ENCODE measurements at regions not wholly inside any gene's neighbourhood (a gene's known extent, or its start where the extent isn't known, plus 50 kb on each side); places are given as distances from the start of the nearest gene placed in this dataset.

DNA sequence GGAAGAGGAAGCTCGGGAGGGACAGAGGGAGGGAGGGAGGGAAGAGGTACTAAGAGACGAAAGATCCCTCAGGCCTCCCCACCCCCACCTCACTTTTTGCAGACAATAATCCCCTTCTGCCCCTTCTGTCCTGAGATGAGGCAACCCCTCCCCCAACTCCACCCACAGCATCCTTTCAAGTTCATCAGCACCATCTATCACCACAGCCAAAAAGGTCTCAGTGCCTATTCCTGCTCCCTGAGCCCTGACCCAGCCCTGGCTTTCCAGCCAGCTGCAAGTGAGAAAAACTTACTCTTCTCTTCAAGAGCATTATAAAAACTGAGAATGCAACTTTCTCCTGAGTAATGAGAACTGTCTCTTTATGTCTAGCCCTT lies 133.2 kb upstream of the LRFN2 start:
- Mint-ChIP-seq H3K27me3 (no peaks in the 10 kb centered on the region), H3K27ac (no peak overlapping the region), H3K9me3 (peaks cover 0 to 3% (median 0%) of the 10 kb centered on the region in 7 donors), H3K36me3 (no peaks in the 10 kb centered on the region), H3K4me1 (peaks cover 0 to 12% (median 2%) of the 10 kb centered on the region in 4 donors), H3K4me3 (no peak overlapping the region)
- H3K9me3 ChIP-seq (ENCODE audit: control insufficient read depth in 2 of 2, low read length in 2 of 2): no peaks in the 10 kb centered on the region
- no peaks in the 10 kb centered on the region for H3K27me3 ChIP-seq (ENCODE audit: control insufficient read depth, insufficient read depth, low read length)
- H3K4me1 ChIP-seq (ENCODE audit: control insufficient read depth, insufficient read depth, low read length, poor library complexity, severe bottlenecking): no peaks in the 10 kb centered on the region
- no peaks in the 10 kb centered on the region for H3K36me3 ChIP-seq (ENCODE audit: control insufficient read depth, insufficient read depth, low read length)
- no peak for DNase-seq
- no peak for ATAC-seq (ENCODE audit: low read depth in 2 of 2)
- no peak overlapping the region for H3K27ac ChIP-seq (ENCODE audit: insufficient read depth, low read length, poor library complexity, severe bottlenecking)
- H3K4me3 ChIP-seq (ENCODE audit: low read depth, low read length): no peak overlapping the region

DNA sequence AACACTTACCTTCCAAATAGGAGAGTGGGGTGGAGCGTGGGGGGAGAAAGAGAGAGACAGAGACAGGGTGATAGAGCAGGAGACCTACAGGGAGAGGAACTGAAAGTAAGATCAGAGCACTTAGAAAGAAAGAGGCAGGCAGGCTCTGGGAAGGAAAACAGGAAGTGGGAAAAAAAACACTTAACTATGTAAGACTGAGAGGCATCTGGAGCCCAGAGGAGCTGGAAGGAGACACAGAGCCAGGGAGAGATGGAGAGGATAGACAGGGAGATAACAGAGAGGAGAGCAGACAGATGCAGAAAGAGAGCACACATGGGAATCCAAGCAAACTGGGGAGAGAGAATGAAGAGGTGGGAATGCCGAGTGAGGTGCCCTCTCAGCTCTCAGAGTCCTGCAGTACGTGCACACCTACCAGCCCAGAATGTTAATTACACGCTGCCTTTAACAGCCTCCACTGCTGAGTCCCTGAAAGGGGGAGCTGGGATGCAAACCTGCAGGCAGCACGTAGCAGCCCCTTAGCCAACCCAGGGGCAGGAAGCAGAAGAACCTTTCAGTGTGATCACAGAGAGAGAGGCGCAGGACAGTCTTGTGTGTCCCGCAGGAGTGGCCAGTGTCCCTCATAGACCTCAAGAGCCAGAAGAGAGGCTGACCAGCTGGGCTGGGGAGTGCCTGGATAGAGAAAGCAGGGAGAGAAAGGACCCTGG lies 132.7 kb upstream of the LRFN2 start:
- no peaks in the 10 kb centered on the region for H3K36me3 ChIP-seq (ENCODE audit: control insufficient read depth, insufficient read depth, low read length)
- Mint-ChIP-seq H3K9me3 (peaks cover 0 to 3% (median 0%) of the 10 kb centered on the region in 7 donors), H3K36me3 (no peaks in the 10 kb centered on the region), H3K4me3 (no peak overlapping the region), H3K27ac (peak overlapping the region in 2 of 3 donors; percentile 3 to 39), H3K27me3 (no peaks in the 10 kb centered on the region), H3K4me1 (peaks cover 0 to 12% (median 2%) of the 10 kb centered on the region in 4 donors)
- no peaks in the 10 kb centered on the region for H3K27me3 ChIP-seq (ENCODE audit: control insufficient read depth, insufficient read depth, low read length)
- ATAC-seq (ENCODE audit: low read depth in 2 of 2) (peak in 1 of 2 donors; percentile 28), DNase-seq (no peak)
- H3K4me3 ChIP-seq (ENCODE audit: low read depth, low read length): no peak overlapping the region
- no peaks in the 10 kb centered on the region for H3K4me1 ChIP-seq (ENCODE audit: control insufficient read depth, insufficient read depth, low read length, poor library complexity, severe bottlenecking)
- no peaks in the 10 kb centered on the region for H3K9me3 ChIP-seq (ENCODE audit: control insufficient read depth in 2 of 2, low read length in 2 of 2)
- no peak overlapping the region for H3K27ac ChIP-seq (ENCODE audit: insufficient read depth, low read length, poor library complexity, severe bottlenecking)

DNA sequence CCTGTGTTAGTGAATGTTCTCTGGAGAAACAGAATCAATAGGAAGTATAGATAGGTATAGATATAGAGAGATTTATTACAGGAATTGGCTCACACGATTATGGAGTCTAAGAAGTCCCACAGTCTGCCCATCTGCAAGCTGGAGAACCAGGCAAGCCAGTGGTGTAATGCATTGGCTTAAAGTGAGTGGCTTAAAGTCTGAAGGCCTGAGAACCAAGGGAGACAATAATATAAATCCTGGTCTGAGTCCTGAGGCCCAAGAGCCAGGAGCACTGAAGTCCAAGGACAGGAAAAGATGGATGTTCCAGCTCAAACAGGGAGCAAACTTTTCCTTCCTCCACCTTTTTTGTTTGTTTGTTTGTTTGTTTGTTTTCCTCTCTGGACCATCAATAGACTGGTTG lies 131.2 kb upstream of the LRFN2 start:
- H3K4me1 ChIP-seq (ENCODE audit: control insufficient read depth, insufficient read depth, low read length, poor library complexity, severe bottlenecking): no peaks in the 10 kb centered on the region
- no peak for ATAC-seq (ENCODE audit: low read depth in 2 of 2)

DNA sequence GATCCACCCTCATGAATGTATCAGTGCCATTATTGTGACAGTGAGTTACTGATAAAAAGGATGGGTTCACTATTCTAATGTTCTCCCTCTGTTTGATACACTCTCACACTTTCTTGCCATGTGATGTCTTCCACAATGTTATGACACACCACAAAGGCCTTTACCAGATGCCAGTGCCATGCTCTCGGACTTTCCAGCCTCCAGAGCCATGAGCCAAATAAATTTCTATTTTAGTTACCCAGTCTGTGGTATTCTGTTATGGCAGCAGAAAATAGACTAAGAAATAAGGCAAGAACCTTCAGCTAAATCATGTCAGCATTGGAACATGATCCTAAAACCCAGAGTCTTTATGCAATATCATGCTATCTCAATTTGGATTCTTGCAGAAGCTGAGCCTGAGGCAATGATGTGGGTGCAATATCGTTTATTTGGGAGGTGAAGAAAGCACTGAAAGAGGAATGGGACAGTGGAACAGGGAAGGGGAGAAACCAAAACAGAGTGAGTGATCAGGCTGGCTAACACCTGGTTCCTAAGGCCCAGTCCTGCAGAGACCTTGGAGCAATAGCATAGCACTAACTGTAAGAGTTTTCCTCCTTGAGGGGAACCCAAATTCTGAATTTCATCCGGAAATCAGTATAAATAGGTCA lies 130.4 kb upstream of the LRFN2 start:
- no peak overlapping the region for H3K4me3 Mint-ChIP-seq

More for the DNA sequence above, 131.2 kb upstream of the LRFN2 start:
- Histone ChIP-seq H3K27me3 (ENCODE audit: control insufficient read depth, insufficient read depth, low read length) (no peaks in the 10 kb centered on the region), H3K4me3 (ENCODE audit: low read depth, low read length) (no peak overlapping the region), H3K9me3 (ENCODE audit: control insufficient read depth in 2 of 2, low read length in 2 of 2) (no peaks in the 10 kb centered on the region), H3K27ac (ENCODE audit: insufficient read depth, low read length, poor library complexity, severe bottlenecking) (no peak overlapping the region), H3K36me3 (ENCODE audit: control insufficient read depth, insufficient read depth, low read length) (no peaks in the 10 kb centered on the region)
- Mint-ChIP-seq H3K27ac (no peak overlapping the region), H3K4me1 (peaks cover 0 to 12% (median 2%) of the 10 kb centered on the region in 4 donors), H3K27me3 (no peaks in the 10 kb centered on the region), H3K4me3 (no peak overlapping the region), H3K9me3 (peaks cover 0 to 3% (median 0%) of the 10 kb centered on the region in 7 donors), H3K36me3 (no peaks in the 10 kb centered on the region)
- DNase-seq: no peak

DNA sequence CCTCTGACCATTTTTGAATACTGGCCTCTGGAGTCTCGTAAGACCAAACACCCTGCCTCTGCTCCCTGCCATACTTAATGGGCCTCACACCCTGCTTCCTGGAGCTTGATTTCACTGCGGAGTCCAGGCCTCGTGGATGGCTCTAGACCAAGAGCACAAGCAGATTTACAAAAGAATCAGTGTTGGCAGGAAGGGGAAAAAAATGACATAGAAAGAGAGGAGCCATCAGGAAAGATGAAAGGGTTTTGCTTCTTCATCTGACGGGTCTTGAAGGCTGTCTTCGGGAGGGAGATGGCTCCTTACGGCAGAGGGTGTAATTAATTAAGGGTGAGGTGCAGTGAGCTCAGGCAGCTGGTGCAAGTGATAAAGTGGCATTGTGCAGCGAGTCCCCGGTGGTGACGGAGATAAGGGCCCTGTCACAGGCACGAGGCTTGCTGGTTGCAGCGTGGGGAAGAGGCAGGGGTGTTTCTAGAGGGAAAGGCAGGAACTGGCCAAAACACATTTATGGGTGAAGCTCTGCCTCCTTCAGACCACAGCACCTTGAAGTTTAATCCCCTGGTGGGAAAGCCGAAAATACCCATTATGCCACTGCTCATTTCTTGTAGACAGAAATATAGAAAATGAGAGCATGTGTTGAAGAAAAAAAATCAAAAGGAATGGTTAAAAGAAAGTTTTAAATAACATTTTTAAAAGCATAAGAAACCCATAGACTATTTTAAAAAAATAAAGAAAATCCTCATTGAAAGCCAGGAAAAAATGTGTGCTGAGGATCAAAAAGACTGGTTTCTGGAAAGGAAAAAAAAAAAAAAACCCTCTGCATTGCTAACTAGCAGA lies 128.6 kb upstream of the LRFN2 start:
- H3K27ac Mint-ChIP-seq: no peak overlapping the region
- DNase-seq (no peak), ATAC-seq (ENCODE audit: low read depth in 2 of 2) (no peak)
- no peaks in the 10 kb centered on the region for H3K36me3 ChIP-seq (ENCODE audit: control insufficient read depth, insufficient read depth, low read length)
- no peaks in the 10 kb centered on the region for H3K27me3 ChIP-seq (ENCODE audit: control insufficient read depth, insufficient read depth, low read length)
- no peak overlapping the region for H3K4me3 Mint-ChIP-seq
- H3K4me3 ChIP-seq (ENCODE audit: low read depth, low read length): no peak overlapping the region
- H3K27me3 Mint-ChIP-seq: no peaks in the 10 kb centered on the region
- no peaks in the 10 kb centered on the region for H3K4me1 ChIP-seq (ENCODE audit: control insufficient read depth, insufficient read depth, low read length, poor library complexity, severe bottlenecking)
- H3K9me3 ChIP-seq (ENCODE audit: control insufficient read depth in 2 of 2, low read length in 2 of 2): no peaks in the 10 kb centered on the region
- no peaks in the 10 kb centered on the region for H3K36me3 Mint-ChIP-seq
- H3K27ac ChIP-seq (ENCODE audit: insufficient read depth, low read length, poor library complexity, severe bottlenecking): no peak overlapping the region
- peaks cover 0 to 12% (median 2%) of the 10 kb centered on the region in 4 donors for H3K4me1 Mint-ChIP-seq
- H3K9me3 Mint-ChIP-seq: peaks cover 0 to 3% (median 0%) of the 10 kb centered on the region in 7 donors

More for the DNA sequence above, 130.4 kb upstream of the LRFN2 start:
- Histone ChIP-seq H3K27ac (ENCODE audit: insufficient read depth, low read length, poor library complexity, severe bottlenecking) (no peak overlapping the region), H3K4me3 (ENCODE audit: low read depth, low read length) (no peak overlapping the region), H3K9me3 (ENCODE audit: control insufficient read depth in 2 of 2, low read length in 2 of 2) (no peaks in the 10 kb centered on the region), H3K36me3 (ENCODE audit: control insufficient read depth, insufficient read depth, low read length) (no peaks in the 10 kb centered on the region), H3K27me3 (ENCODE audit: control insufficient read depth, insufficient read depth, low read length) (no peaks in the 10 kb centered on the region), H3K4me1 (ENCODE audit: control insufficient read depth, insufficient read depth, low read length, poor library complexity, severe bottlenecking) (no peaks in the 10 kb centered on the region)
- peaks cover 0 to 12% (median 2%) of the 10 kb centered on the region in 4 donors for H3K4me1 Mint-ChIP-seq
- DNase-seq (no peak), ATAC-seq (ENCODE audit: low read depth in 2 of 2) (no peak)
- H3K36me3 Mint-ChIP-seq: no peaks in the 10 kb centered on the region
- H3K9me3 Mint-ChIP-seq: peaks cover 0 to 3% (median 0%) of the 10 kb centered on the region in 7 donors
- no peak overlapping the region for H3K27ac Mint-ChIP-seq
- no peaks in the 10 kb centered on the region for H3K27me3 Mint-ChIP-seq

DNA sequence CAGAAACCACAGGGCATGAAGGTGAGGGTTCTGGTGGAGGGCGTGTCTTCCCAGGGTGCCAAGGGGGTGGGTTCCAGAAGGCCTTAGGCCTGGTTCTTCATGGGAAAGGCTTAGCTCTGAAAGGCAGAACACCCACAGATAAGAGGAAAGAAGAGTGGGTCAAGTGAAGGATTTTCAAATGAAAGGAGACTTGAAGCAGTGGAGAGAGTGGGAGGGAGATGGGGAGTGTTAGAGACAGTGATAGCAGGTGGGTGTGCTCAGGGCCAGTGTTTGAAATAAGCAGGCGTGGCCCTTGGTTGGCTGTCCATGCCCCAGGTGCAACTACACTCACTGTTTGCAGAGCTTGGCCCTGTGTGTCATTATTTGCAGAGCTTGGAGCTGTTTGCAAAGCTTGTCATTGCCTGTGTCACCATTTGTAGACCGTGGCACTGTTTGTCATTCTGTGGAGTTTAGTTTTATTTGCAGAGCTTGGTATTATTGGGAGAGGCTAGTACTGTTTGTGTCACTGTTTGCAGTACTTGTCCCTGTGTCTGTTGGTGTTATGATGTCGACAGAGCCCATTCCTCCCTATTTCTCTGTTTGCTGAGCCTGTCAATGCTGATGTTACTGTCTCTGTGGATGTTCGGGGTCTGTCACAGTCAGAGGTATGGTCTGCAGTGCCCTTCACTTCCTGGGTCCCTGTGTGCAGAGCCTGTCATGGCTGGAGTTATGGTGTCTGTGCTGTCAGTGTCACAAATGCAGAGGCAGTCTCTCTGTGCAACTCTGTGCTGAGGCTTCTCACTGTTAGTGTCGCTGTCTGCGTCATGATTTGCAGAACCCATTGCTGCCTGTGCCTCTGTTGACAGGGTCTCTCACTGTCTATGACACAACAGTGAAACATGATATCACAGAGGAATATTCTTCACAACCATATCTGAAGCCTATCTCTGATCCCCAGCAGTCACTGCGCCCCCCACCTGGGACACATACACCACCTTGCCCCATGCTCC lies 127.7 kb upstream of the LRFN2 start:
- Histone ChIP-seq H3K9me3 (ENCODE audit: control insufficient read depth in 2 of 2, low read length in 2 of 2) (no peaks in the 10 kb centered on the region), H3K4me1 (ENCODE audit: control insufficient read depth, insufficient read depth, low read length, poor library complexity, severe bottlenecking) (no peaks in the 10 kb centered on the region), H3K4me3 (ENCODE audit: low read depth, low read length) (no peak overlapping the region), H3K36me3 (ENCODE audit: control insufficient read depth, insufficient read depth, low read length) (no peaks in the 10 kb centered on the region), H3K27ac (ENCODE audit: insufficient read depth, low read length, poor library complexity, severe bottlenecking) (no peak overlapping the region), H3K27me3 (ENCODE audit: control insufficient read depth, insufficient read depth, low read length) (no peaks in the 10 kb centered on the region)
- Mint-ChIP-seq H3K36me3 (no peaks in the 10 kb centered on the region), H3K4me1 (peaks cover 0 to 8% (median 2%) of the 10 kb centered on the region in 4 donors), H3K9me3 (peaks cover 0 to 3% (median 0%) of the 10 kb centered on the region in 7 donors), H3K27ac (no peak overlapping the region), H3K27me3 (no peaks in the 10 kb centered on the region), H3K4me3 (no peak overlapping the region)
- DNase-seq: no peak
- ATAC-seq (ENCODE audit: low read depth in 2 of 2): no peak

DNA sequence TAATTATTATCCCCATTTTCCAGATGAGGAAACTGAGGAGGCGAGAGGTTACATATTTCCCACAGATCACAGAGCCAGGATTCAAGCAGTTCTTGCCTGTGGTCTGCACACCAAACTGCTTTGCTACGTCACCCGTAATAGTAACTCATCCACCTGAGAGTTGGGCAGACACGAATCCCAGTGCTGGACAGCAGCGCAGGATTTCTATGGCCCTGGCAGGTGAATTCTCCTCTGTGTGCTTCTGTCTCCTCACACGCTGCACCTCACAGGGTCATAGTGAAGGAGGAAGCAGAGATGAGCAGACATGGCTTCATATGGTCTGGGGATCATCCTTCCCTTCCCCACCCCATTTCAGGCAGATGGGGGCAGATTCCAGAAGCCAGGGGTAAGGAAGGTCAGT lies 127.0 kb upstream of the LRFN2 start:
- H3K27ac Mint-ChIP-seq: peak overlapping the region in 1 of 3 donors; percentile 22
- H3K4me3 Mint-ChIP-seq: no peak overlapping the region
- H3K27me3 ChIP-seq (ENCODE audit: control insufficient read depth, insufficient read depth, low read length): no peaks in the 10 kb centered on the region
- no peaks in the 10 kb centered on the region for H3K36me3 ChIP-seq (ENCODE audit: control insufficient read depth, insufficient read depth, low read length)
- no peak overlapping the region for H3K4me3 ChIP-seq (ENCODE audit: low read depth, low read length)
- peaks cover 0 to 3% (median 0%) of the 10 kb centered on the region in 7 donors for H3K9me3 Mint-ChIP-seq
- no peaks in the 10 kb centered on the region for H3K36me3 Mint-ChIP-seq
- ATAC-seq (ENCODE audit: low read depth in 2 of 2) (no peak), DNase-seq (no peak)
- peaks cover 0 to 1% (median 0%) of the 10 kb centered on the region in 4 donors for H3K4me1 Mint-ChIP-seq
- H3K4me1 ChIP-seq (ENCODE audit: control insufficient read depth, insufficient read depth, low read length, poor library complexity, severe bottlenecking): no peaks in the 10 kb centered on the region
- no peak overlapping the region for H3K27ac ChIP-seq (ENCODE audit: insufficient read depth, low read length, poor library complexity, severe bottlenecking)
- no peaks in the 10 kb centered on the region for H3K27me3 Mint-ChIP-seq
- H3K9me3 ChIP-seq (ENCODE audit: control insufficient read depth in 2 of 2, low read length in 2 of 2): no peaks in the 10 kb centered on the region
